Right kidney (tissue), 1 donor: ENCODE measurements at regions not wholly inside any gene's neighbourhood (a gene's known extent, or its start where the extent isn't known, plus 50 kb on each side); places are given as distances from the start of the nearest gene placed in this dataset.
A peak's percentile ranks its signal among the peaks of the same experiment; 100 is the strongest.
"Not testable (repeated sequence)": the region's sequence is repeated elsewhere in the genome, so short reads cannot be mapped to it uniquely, and the experiment has no call there.

Experiments used
- DNase-seq: peaks from one replicate; pipeline ENCODE4 v3.0.0-alpha.2; 2016

GRCh38 chr20:48006036-48006833, 221.0 kb upstream of the SULF2 start:
- DNase-seq: no peak

- DNase-seq: no peak
Measured at GRCh38 chr20:48003021-48003420, 217.7 kb upstream of the SULF2 start.

GRCh38 chr20:48002517-48002970, 217.3 kb upstream of the SULF2 start:
- DNase-seq: no peak

- DNase-seq: no peak
Measured at GRCh38 chr20:47999166-47999565, 213.9 kb upstream of the SULF2 start.

- no peak for DNase-seq
Measured at GRCh38 chr20:47998736-47999135, 213.5 kb upstream of the SULF2 start.

- no peak for DNase-seq
Measured at GRCh38 chr20:47995661-47996060, 210.4 kb upstream of the SULF2 start.

- DNase-seq: no peak
Measured at GRCh38 chr20:47993817-47994216, 208.5 kb upstream of the SULF2 start.

- DNase-seq: no peak
Measured at GRCh38 chr20:47993035-47993755, 207.9 kb upstream of the SULF2 start.

GRCh38 chr20:47991875-47992488, 206.7 kb upstream of the SULF2 start:
- DNase-seq: no peak

GRCh38 chr20:47990507-47991150, 205.3 kb upstream of the SULF2 start:
- DNase-seq: no peak

- peak; percentile 38 for DNase-seq
Measured at GRCh38 chr20:47989957-47990356, 204.7 kb upstream of the SULF2 start.

GRCh38 chr20:47988676-47989075, 203.4 kb upstream of the SULF2 start:
- no peak for DNase-seq

- no peak for DNase-seq
Measured at GRCh38 chr20:47985092-47985850, 200.0 kb upstream of the SULF2 start.

- DNase-seq: no peak
Measured at GRCh38 chr20:47984437-47984836, 199.2 kb upstream of the SULF2 start.

- DNase-seq: not testable (repeated sequence)
Measured at GRCh38 chr20:47983642-47984041, 198.4 kb upstream of the SULF2 start.

- DNase-seq: no peak
Measured at GRCh38 chr20:47982574-47983360, 197.5 kb upstream of the SULF2 start.

- DNase-seq: no peak
Measured at GRCh38 chr20:47981222-47981621, 195.9 kb upstream of the SULF2 start.

- no peak for DNase-seq
Measured at GRCh38 chr20:47980336-47981177, 195.3 kb upstream of the SULF2 start.

- DNase-seq: not testable (repeated sequence)
Measured at GRCh38 chr20:47979361-47980095, 194.2 kb upstream of the SULF2 start.
